ENCODE measurements at regions not wholly inside any gene's neighbourhood (a gene's known extent, or its start where the extent isn't known, plus 50 kb on each side); places are given as distances from the start of the nearest gene placed in this dataset.

DNA sequence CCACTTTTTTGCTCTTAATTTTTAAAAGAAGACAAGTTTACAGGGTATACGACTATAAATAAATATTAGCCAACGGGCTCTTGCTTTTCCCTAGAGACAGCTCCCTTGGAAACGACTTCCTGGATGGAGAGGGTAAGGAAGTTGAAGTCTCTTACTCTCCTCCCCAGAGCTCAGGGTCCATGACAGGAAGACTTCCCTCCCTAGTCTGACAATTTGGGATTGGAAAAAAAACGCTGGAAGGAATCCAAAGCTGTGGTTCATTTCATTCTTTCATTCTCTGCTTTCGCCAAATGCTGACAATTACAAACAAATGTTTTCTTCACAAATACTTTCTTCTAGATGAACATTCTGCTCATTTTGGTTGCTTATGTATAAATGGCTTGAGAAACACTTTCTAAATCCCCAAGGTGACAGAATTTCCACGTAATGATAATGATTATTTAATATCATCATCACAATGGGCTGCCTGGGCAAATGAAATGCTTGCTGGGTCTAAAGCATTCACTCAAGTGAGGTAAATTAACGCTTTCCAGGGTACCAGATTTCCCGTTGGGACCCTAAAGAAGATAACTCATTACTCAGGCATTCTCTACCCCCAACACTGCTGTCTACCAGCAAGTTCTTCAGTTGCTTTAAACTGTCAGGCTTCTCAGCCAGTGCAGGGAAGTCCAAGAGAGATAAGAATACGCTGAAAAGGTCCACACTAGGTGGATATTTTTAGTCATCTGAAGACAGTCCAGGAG is 139.8 kb upstream of the SLC30A5 start (continued):
- TF ChIP-seq, protein P1, sequence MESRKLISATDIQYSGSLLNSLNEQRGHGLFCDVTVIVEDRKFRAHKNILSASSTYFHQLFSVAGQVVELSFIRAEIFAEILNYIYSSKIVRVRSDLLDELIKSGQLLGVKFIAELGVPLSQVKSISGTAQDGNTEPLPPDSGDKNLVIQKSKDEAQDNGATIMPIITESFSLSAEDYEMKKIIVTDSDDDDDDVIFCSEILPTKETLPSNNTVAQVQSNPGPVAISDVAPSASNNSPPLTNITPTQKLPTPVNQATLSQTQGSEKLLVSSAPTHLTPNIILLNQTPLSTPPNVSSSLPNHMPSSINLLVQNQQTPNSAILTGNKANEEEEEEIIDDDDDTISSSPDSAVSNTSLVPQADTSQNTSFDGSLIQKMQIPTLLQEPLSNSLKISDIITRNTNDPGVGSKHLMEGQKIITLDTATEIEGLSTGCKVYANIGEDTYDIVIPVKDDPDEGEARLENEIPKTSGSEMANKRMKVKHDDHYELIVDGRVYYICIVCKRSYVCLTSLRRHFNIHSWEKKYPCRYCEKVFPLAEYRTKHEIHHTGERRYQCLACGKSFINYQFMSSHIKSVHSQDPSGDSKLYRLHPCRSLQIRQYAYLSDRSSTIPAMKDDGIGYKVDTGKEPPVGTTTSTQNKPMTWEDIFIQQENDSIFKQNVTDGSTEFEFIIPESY (IDR thresholded peaks at IDR 0.05; ENCODE audit: borderline replicate concordance, low read depth) = no peak
- TF ChIP-seq MEF2A (IDR thresholded peaks at IDR 0.05; ENCODE audit: borderline replicate concordance, low read depth) (no peak), EZH2phosphoT487 (IDR thresholded peaks at IDR 0.05; ENCODE audit: borderline replicate concordance, low read depth) (no peak)

DNA sequence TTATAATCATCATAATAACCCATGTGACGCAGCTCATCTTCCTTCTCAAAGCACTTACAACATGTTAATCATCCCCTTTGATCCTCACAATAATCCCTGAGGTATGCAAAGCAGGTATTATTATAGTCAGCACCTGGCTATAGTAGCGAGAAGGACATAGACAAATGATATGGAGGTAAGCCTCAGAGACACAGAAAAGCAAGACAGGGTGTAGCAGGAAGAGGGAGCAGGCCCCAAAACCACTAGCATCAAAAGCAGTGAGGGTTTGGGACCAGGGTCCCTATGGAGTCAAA is 139.2 kb upstream of the SLC30A5 start:
- Histone ChIP-seq H3K9ac (no peak overlapping the region), H4K20me1 (ENCODE audit: insufficient read depth) (no peaks in the 10 kb centered on the region), H3K36me3 (replicated peaks in 1 of 2; ENCODE audit: control insufficient read depth in 1 of 2, insufficient read depth in 2 of 2, low read length in 1 of 2) (no peaks in the 10 kb centered on the region), H3K79me2 (ENCODE audit: insufficient read depth) (no peaks in the 10 kb centered on the region), H3F3A (replicated peaks; ENCODE audit: insufficient read depth) (no peaks in the 10 kb centered on the region), H3K4me3 (ENCODE audit: low read depth in 2 of 2, low read length in 1 of 2) (no peak overlapping the region), H2AFZ (ENCODE audit: low read depth) (no peak overlapping the region), H3K27me3 (ENCODE audit: insufficient read depth) (no peaks in the 10 kb centered on the region), H3K9me2 (no peaks in the 10 kb centered on the region), H3K27ac (ENCODE audit: low read depth in 2 of 2, low read length in 1 of 2) (no peak overlapping the region), H3K9me3 (no peaks in the 10 kb centered on the region), H3K4me2 (no peak overlapping the region), H3K4me1 (ENCODE audit: control insufficient read depth in 1 of 2, insufficient read depth in 2 of 2, low read depth in 1 of 2, low read length in 1 of 2) (peaks cover 0 to 17% of the 10 kb centered on the region in 2 experiments; a peak in 2 of 4 replicates)
- WGBS (ENCODE audit: low lambda C conversion rate) = 12% methylated on average over 2 of the region's 2 CpGs
- TF ChIP-seq GABPA (IDR thresholded peaks at IDR 0.05; ENCODE audit: low read depth) (no peak), RAD21 (IDR thresholded peaks at IDR 0.05; ENCODE audit: low read length) (no peak), GATA2 (CRISPR knock-in tag; IDR thresholded peaks at IDR 0.05) (no peak), RFX5 (IDR thresholded peaks at IDR 0.05; ENCODE audit: low read length) (no peak), FOXM1 (IDR thresholded peaks at IDR 0.05; ENCODE audit: low read depth) (no peak), EP300 (IDR thresholded peaks at IDR 0.05; ENCODE audit: borderline replicate concordance in 1 of 2, low read depth in 1 of 2, low read length in 1 of 2) (no peak), SMC3 (IDR thresholded peaks at IDR 0.05; ENCODE audit: low read depth, low read length) (no peak), TAF1 (IDR thresholded peaks at IDR 0.05; ENCODE audit: borderline replicate concordance, low read depth, low read length) (no peak), ELF1 (IDR thresholded peaks at IDR 0.05) (no peak), TCF12 (IDR thresholded peaks at IDR 0.05) (no peak), FOXJ3 (CRISPR knock-in tag; IDR thresholded peaks at IDR 0.05) (no peak), FOSL2 (IDR thresholded peaks at IDR 0.05; ENCODE audit: borderline replicate concordance, low read depth) (no peak)
- TF ChIP-seq, protein P2, sequence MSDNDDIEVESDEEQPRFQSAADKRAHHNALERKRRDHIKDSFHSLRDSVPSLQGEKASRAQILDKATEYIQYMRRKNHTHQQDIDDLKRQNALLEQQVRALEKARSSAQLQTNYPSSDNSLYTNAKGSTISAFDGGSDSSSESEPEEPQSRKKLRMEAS (IDR thresholded peaks at IDR 0.05; ENCODE audit: low read depth) = no peak
- TF ChIP-seq, protein P3, sequence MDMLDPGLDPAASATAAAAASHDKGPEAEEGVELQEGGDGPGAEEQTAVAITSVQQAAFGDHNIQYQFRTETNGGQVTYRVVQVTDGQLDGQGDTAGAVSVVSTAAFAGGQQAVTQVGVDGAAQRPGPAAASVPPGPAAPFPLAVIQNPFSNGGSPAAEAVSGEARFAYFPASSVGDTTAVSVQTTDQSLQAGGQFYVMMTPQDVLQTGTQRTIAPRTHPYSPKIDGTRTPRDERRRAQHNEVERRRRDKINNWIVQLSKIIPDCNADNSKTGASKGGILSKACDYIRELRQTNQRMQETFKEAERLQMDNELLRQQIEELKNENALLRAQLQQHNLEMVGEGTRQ (IDR thresholded peaks at IDR 0.05; ENCODE audit: borderline replicate concordance, low read depth, low read length) = no peak
- TF ChIP-seq, protein P4, sequence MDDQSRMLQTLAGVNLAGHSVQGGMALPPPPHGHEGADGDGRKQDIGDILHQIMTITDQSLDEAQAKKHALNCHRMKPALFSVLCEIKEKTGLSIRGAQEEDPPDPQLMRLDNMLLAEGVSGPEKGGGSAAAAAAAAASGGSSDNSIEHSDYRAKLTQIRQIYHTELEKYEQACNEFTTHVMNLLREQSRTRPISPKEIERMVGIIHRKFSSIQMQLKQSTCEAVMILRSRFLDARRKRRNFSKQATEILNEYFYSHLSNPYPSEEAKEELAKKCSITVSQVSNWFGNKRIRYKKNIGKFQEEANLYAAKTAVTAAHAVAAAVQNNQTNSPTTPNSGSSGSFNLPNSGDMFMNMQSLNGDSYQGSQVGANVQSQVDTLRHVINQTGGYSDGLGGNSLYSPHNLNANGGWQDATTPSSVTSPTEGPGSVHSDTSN (IDR thresholded peaks at IDR 0.05) = no peak
- ChIA-PET POLR2A (no interaction called here), CTCF (interaction anchor here (1.0 kb wide), 1 partner anchor 668 kb away, joined by 4 read pairs; no protein-coding TSS in a partner anchor)
- no peak for DNase-seq
